Mesenchymal stem cell (in vitro differentiated cells and primary cell): ENCODE measurements at regions not wholly inside any gene's neighbourhood (a gene's known extent, or its start where the extent isn't known, plus 50 kb on each side); places are given as distances from the start of the nearest gene placed in this dataset.
A peak's percentile ranks its signal among the peaks of the same experiment; 100 is the strongest.

Experiments
- DNase-seq: peaks from one replicate; pipeline ENCODE4 v3.0.0-alpha.2; 2013
- H2AFZ ChIP-seq: one replicate; pipeline ENCODE4 v1.6.1; 2013; ENCODE audit warnings: low read depth, mild to moderate bottlenecking, control low read depth, inconsistent platforms, low read length, moderate library complexity
- H2AK5ac ChIP-seq: 2 replicates; pipeline ENCODE4 v1.6.1; 2013; ENCODE audit warnings: low read length, moderate library complexity, mild to moderate bottlenecking, inconsistent platforms; ENCODE audit not compliant: severe bottlenecking
- H2BK120ac ChIP-seq: one replicate; pipeline ENCODE4 v1.6.1; 2013; ENCODE audit warnings: low read depth, mild to moderate bottlenecking, inconsistent platforms, low read length, moderate library complexity
- H2BK12ac ChIP-seq, 2 experiments: one replicate each; pipeline ENCODE4 v1.6.1; 2013; ENCODE audit warnings: inconsistent platforms in 2 of 2, low read length in 2 of 2, mild to moderate bottlenecking in 2 of 2, moderate library complexity in 2 of 2, control low read depth in 1 of 2
- H2BK15ac ChIP-seq: one replicate; pipeline ENCODE4 v1.6.1; 2013; ENCODE audit warnings: mild to moderate bottlenecking, low read depth, inconsistent platforms; ENCODE audit not compliant: poor library complexity, severe bottlenecking
- H2BK5ac ChIP-seq: 2 replicates; pipeline ENCODE4 v1.6.1; 2013; ENCODE audit warnings: low read depth, mild to moderate bottlenecking, low read length, control low read depth, inconsistent platforms; ENCODE audit not compliant: poor library complexity, severe bottlenecking
- H3K14ac ChIP-seq, 2 experiments: one replicate each; pipeline ENCODE4 v1.6.1; 2013; ENCODE audit warnings: inconsistent platforms in 2 of 2, low read length in 2 of 2, control low read depth in 1 of 2, mild to moderate bottlenecking in 1 of 2, moderate library complexity in 1 of 2
- H3K18ac ChIP-seq, 2 experiments: one replicate each; pipeline ENCODE4 v1.6.1; 2013; ENCODE audit warnings: inconsistent platforms in 2 of 2, low read length in 2 of 2, control low read depth in 1 of 2, low read depth in 1 of 2, mild to moderate bottlenecking in 1 of 2
- H3K23ac ChIP-seq, 2 experiments: one replicate each; pipeline ENCODE4 v1.6.1; 2013; ENCODE audit warnings: inconsistent platforms in 2 of 2, low read length in 2 of 2, mild to moderate bottlenecking in 2 of 2, moderate library complexity in 2 of 2, control low read depth in 1 of 2
- H3K27ac ChIP-seq: 2 replicates; pipeline ENCODE4 v1.5.1; 2013; ENCODE audit warnings: mild to moderate bottlenecking, moderate library complexity, low read length, control low read depth, inconsistent platforms; ENCODE audit not compliant: poor library complexity, severe bottlenecking
- H3K27me3 ChIP-seq, 2 experiments: 2 replicates each; pipeline versions ENCODE4 v1.6.1 to v1.7.0; 2013; ENCODE audit warnings: low read length in 2 of 2, mild to moderate bottlenecking in 2 of 2, moderate library complexity in 2 of 2, control low read depth in 1 of 2, inconsistent platforms in 1 of 2; ENCODE audit not compliant: control insufficient read depth in 1 of 2, insufficient read depth in 1 of 2
- H3K36me3 ChIP-seq, 2 experiments: 2 replicates each; pipeline versions ENCODE4 v1.6.1 to v1.7.0; 2013; ENCODE audit warnings: low read length in 2 of 2, control low read depth in 1 of 2, inconsistent platforms in 1 of 2, low read depth in 1 of 2, mild to moderate bottlenecking in 1 of 2; ENCODE audit not compliant: insufficient read depth in 2 of 2, control insufficient read depth in 1 of 2
- H3K4ac ChIP-seq, 2 experiments: one replicate each; pipeline ENCODE4 v1.6.1; 2013; ENCODE audit warnings: inconsistent platforms in 2 of 2, low read length in 2 of 2, mild to moderate bottlenecking in 2 of 2, moderate library complexity in 2 of 2, control low read depth in 1 of 2, low read depth in 1 of 2
- H3K4me1 ChIP-seq: 2 replicates; pipeline ENCODE4 v1.6.1; 2013; ENCODE audit warnings: low read depth, low read length, control low read depth; ENCODE audit not compliant: control insufficient read depth, insufficient read depth
- H3K4me2 ChIP-seq: 2 replicates; pipeline ENCODE4 v1.6.1; 2013; ENCODE audit warnings: low read length, mild to moderate bottlenecking, inconsistent platforms; ENCODE audit not compliant: poor library complexity, severe bottlenecking
- H3K4me3 ChIP-seq, 2 experiments: 2 replicates each; pipeline versions ENCODE4 v1.5.1 to v1.7.0; 2013; ENCODE audit warnings: low read length in 2 of 2, mild to moderate bottlenecking in 2 of 2, control low read depth in 1 of 2, low read depth in 1 of 2; ENCODE audit not compliant: insufficient read depth in 1 of 2
- H3K79me1 ChIP-seq: replicated peaks from 2 replicates; pipeline ENCODE4 v1.6.1; 2013; ENCODE audit warnings: mild to moderate bottlenecking, control low read depth, low read length, inconsistent platforms; ENCODE audit not compliant: poor library complexity, severe bottlenecking
- H3K9ac ChIP-seq: 2 replicates; pipeline ENCODE4 v1.7.0; 2013; ENCODE audit warnings: mild to moderate bottlenecking, low read length, moderate library complexity
- H3K9me3 ChIP-seq: 2 replicates; pipeline ENCODE4 v1.7.0; 2013; ENCODE audit warnings: mild to moderate bottlenecking, low read length; ENCODE audit not compliant: control insufficient read depth
- H4K8ac ChIP-seq: one replicate; pipeline ENCODE4 v1.6.1; 2013; ENCODE audit warnings: inconsistent platforms, mild to moderate bottlenecking, low read length, moderate library complexity
- H4K91ac ChIP-seq: one replicate; pipeline ENCODE4 v1.6.1; 2013; ENCODE audit warnings: mild to moderate bottlenecking, low read length, inconsistent platforms
- WGBS: methylation state at CpG from one replicate; pipeline ENCODE4 v1.1.7; 2013; ENCODE audit warnings: mixed read lengths; 5-methylcytosine and 5-hydroxymethylcytosine counted together

- H3K23ac ChIP-seq, result no peak overlapping the region
- no CpG with 5 or more reads among the region's 3 CpGs for WGBS
- no peak overlapping the region for H2BK12ac ChIP-seq
Observed at GRCh38 chr1:72649991-72650390, 367.7 kb upstream of the NEGR1 start.

DNA sequence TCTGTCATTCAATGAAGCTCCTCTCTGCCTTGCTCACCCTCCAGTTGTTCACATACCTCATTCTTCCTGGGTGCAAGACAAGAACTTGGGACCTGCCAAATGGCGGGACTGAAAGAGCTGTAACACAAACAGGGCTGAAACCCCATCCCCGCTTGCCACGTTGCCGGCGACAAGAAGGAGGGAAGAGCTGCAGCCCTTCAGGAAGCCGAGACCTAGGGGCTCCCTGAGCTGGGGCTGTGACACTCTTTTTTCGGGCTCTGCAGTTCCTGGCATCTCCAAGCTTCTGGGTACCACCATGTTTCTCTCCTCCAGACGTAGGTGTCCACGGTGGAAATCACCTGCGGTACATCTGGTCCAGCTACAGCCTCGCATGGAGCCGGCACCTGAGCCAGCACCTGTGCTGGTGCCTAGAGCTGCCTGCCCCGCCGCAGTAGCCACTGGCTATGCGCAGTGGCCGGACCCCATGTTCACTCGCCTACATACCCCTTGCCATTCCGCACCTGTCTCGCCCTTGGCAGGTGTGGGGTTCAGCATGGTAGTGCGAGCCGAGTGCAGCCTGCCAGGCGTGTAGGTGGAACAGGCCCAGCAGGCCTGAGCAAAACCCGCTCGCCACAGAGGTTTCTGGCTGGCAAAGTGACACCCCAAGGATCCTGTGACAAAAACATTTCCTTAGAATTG, 367.0 kb upstream of the NEGR1 start:
- Histone ChIP-seq H3K18ac (no peak overlapping the region), H3K4me1 (peaks cover 2% of the 10 kb centered on the region), H2BK12ac (no peak overlapping the region), H3K4me2 (no peak overlapping the region), H2BK5ac (no peak overlapping the region), H2AK5ac (no peak overlapping the region), H3K36me3 (no peaks in the 10 kb centered on the region), H3K27ac (no peak overlapping the region), H2AFZ (no peak overlapping the region), H3K27me3 (no peaks in the 10 kb centered on the region), H3K23ac (peak overlapping the region in 1 of 2 experiments; percentile 69), H3K14ac (peak overlapping the region in 1 of 2 experiments; percentile 71), H3K4ac (no peak overlapping the region), H3K9ac (no peak overlapping the region), H2BK15ac (no peak overlapping the region), H4K91ac (no peak overlapping the region), H2BK120ac (no peak overlapping the region), H3K79me1 (no peaks in the 10 kb centered on the region), H3K9me3 (no peaks in the 10 kb centered on the region), H3K4me3 (no peak overlapping the region), H4K8ac (no peak overlapping the region)
- no peak for DNase-seq
- 92% methylated on average over 24 of the region's 24 CpGs for WGBS

More at GRCh38 chr1:72649991-72650390, 367.7 kb upstream of the NEGR1 start:
- Histone ChIP-seq H3K79me1 (no peaks in the 10 kb centered on the region), H3K9ac (no peak overlapping the region), H2AK5ac (no peak overlapping the region), H3K27ac (no peak overlapping the region), H2BK120ac (no peak overlapping the region), H4K91ac (no peak overlapping the region), H3K14ac (no peak overlapping the region), H3K27me3 (no peaks in the 10 kb centered on the region), H3K18ac (no peak overlapping the region), H3K9me3 (no peaks in the 10 kb centered on the region), H2AFZ (no peak overlapping the region), H3K4me2 (no peak overlapping the region), H3K4me1 (peaks cover 2% of the 10 kb centered on the region), H3K4me3 (no peak overlapping the region), H3K36me3 (no peaks in the 10 kb centered on the region), H3K4ac (no peak overlapping the region), H2BK5ac (no peak overlapping the region), H2BK15ac (no peak overlapping the region), H4K8ac (no peak overlapping the region)
- no peak for DNase-seq

- H2BK120ac ChIP-seq, result no peak overlapping the region
- no peaks in the 10 kb centered on the region for H3K9me3 ChIP-seq
- no peak overlapping the region for H2AK5ac ChIP-seq
- no peak for DNase-seq
- H3K9ac ChIP-seq, result no peak overlapping the region
- H4K91ac ChIP-seq, result no peak overlapping the region
- H3K27ac ChIP-seq, result no peak overlapping the region
- H3K27me3 ChIP-seq, result no peaks in the 10 kb centered on the region
- H2AFZ ChIP-seq, result no peak overlapping the region
- H3K18ac ChIP-seq, result no peak overlapping the region
- H3K4ac ChIP-seq, result no peak overlapping the region
- no peak overlapping the region for H2BK12ac ChIP-seq
- H3K4me1 ChIP-seq, result peaks cover 2% of the 10 kb centered on the region
- no peaks in the 10 kb centered on the region for H3K79me1 ChIP-seq
- WGBS, result 52% methylated on average over 5 of the region's 5 CpGs
- H3K36me3 ChIP-seq, result no peaks in the 10 kb centered on the region
- H3K14ac ChIP-seq, result no peak overlapping the region
- no peak overlapping the region for H3K4me2 ChIP-seq
- H3K4me3 ChIP-seq, result no peak overlapping the region
- H2BK5ac ChIP-seq, result no peak overlapping the region
- no peak overlapping the region for H3K23ac ChIP-seq
- H4K8ac ChIP-seq, result no peak overlapping the region
- H2BK15ac ChIP-seq, result no peak overlapping the region
Observed at GRCh38 chr1:72648465-72648864, 366.1 kb upstream of the NEGR1 start.

DNA sequence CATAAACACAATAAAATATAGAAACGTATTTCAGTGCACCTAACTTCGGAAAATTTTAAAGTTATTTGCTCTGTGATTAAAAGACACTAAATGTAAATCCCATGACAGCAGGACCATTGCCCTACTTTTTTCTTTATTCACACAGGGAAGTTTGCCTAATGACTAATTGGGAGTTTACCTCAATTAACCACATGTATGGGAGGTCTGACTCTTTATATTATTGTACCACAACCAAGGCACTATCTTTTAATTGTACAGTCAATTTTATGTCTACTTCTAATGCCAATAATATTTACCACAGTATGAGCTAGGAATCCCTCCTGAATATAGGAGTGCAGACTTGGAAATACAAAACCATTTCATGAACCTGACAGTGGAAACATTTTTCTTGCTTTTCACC, 360.8 kb upstream of the NEGR1 start:
- Histone ChIP-seq H4K8ac (no peak overlapping the region), H3K27me3 (no peaks in the 10 kb centered on the region), H2BK15ac (no peak overlapping the region), H3K79me1 (no peaks in the 10 kb centered on the region), H4K91ac (no peak overlapping the region), H3K9ac (no peak overlapping the region), H2BK12ac (no peak overlapping the region), H2BK5ac (no peak overlapping the region), H3K4me3 (no peak overlapping the region), H3K9me3 (peaks cover 18% of the 10 kb centered on the region), H2BK120ac (no peak overlapping the region), H3K14ac (no peak overlapping the region), H3K4ac (no peak overlapping the region), H2AK5ac (no peak overlapping the region), H3K27ac (no peak overlapping the region), H3K23ac (no peak overlapping the region), H3K4me1 (no peaks in the 10 kb centered on the region), H3K4me2 (no peak overlapping the region), H3K18ac (no peak overlapping the region), H2AFZ (no peak overlapping the region), H3K36me3 (no peaks in the 10 kb centered on the region)
- no peak for DNase-seq
- WGBS, result no CpG with 5 or more reads among the region's 2 CpGs
